Astrocyte of the spinal cord (primary cell): ENCODE measurements at regions not wholly inside any gene's neighbourhood (a gene's known extent, or its start where the extent isn't known, plus 50 kb on each side); places are given as distances from the start of the nearest gene placed in this dataset.

Source experiments
- DNase-seq: peaks from one replicate; pipeline ENCODE4 v3.0.0; 2011; ENCODE audit warnings: low read depth, low spot score
- H3K4me3 ChIP-seq: 2 replicates; pipeline ENCODE4 v1.5.1; 2011; ENCODE audit warnings: low read depth, mild to moderate bottlenecking, low read length, moderate library complexity
- CTCF ChIP-seq: IDR thresholded peaks from 2 replicates; pipeline ENCODE4 v1.5.1; 2012; ENCODE audit warnings: low read depth, mild to moderate bottlenecking, low read length, inconsistent platforms
- in situ Hi-C: cut with HindIII; loops from 2 replicates; pipeline ENCODE4 v1.10.0; 2017; ENCODE audit warnings: low sequenced_read_pairs

- TF ChIP-seq CTCF: no peak
- H3K4me3 ChIP-seq: no peak overlapping the region
- in situ Hi-C loops: no loop called here
- DNase-seq: no peak
These were observed 192.8 kb downstream of the HUNK start for GRCh38 chr21:32065654-32066053.

DNA sequence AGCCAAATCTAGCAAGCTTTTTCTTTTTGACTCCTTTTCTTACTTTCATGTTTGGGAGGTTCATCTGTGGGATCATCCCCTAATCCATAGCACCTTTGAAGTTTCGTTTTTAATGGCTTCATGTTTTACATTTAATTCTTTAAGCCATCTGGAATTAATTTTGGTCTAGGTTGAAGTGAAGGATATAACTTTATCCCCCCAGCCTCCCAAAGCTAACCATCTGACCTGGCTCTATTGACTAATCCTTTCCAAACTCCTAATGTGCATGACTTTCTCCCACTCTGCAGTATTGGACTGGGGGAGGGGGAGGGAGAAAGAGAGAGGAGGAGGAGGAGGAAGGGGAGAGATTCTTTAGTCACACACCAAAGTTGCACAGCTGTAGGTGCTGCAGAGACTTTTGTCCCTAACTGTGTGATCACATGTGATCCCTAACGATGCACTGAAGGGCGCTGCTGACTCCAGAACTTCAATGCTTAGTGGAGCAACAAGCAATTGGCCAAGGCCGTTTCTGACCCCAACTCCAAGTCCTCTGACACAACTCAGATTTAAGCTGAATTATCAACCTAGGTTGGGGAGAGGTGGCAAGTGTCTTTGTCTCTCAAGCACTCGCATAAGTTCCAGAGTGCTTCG lies 191.6 kb downstream of the HUNK start:
- TF ChIP-seq CTCF: no peak
- DNase-seq: no peak
- no peak overlapping the region for H3K4me3 ChIP-seq
- in situ Hi-C loops: no loop called here

- in situ Hi-C loops: no loop called here
- no peak for DNase-seq
- no peak overlapping the region for H3K4me3 ChIP-seq
- TF ChIP-seq CTCF: no peak
These were observed 189.9 kb downstream of the HUNK start for GRCh38 chr21:32062591-32063227.

GRCh38 chr21:32061729-32062128 lies 188.9 kb downstream of the HUNK start:
- no peak overlapping the region for H3K4me3 ChIP-seq
- no peak for TF ChIP-seq CTCF
- in situ Hi-C loops: no loop called here
- DNase-seq: no peak

DNA sequence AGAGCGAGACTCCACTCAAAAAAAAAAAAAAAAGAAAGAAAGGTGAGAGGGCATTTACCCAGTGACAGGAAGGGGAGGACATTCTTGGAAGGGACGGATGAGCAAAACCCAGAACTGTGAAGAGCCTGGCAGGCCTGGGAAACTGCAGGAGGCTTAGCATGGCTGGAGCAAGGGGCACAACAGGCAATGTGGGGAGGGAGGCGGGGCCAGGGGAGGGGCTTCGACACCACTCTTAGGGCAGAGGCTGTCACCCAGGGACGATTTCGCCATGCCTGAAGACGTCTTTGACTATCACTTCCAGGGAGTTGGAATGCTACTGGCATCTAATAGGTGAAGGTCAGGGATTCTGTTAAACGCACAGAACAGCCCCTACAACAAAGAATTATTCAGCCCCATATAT lies 184.0 kb downstream of the HUNK start:
- in situ Hi-C loops: no loop called here

DNA sequence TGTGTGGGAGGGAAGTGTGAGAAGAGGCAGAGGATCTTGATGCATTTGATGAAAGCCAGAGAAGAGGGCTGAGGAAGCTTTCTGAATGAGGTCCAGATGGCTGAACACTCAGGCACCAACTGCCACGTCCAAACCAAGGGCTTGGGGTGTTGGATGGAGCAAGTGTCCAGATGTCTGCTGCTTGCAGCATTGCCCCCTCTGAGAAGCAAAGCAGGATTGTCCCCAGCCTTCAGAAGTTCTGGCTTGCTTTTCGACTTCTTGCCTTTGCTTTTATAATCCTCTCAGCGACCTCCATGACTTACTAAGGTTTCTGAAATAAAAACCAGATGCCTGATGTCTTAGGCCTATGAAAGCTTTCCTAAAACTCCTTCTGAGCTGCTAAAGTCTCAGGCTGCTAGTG lies 182.5 kb downstream of the HUNK start:
- H3K4me3 ChIP-seq: no peak overlapping the region
- DNase-seq: no peak
- in situ Hi-C loops: no loop called here
- no peak for TF ChIP-seq CTCF

More for the DNA sequence above, 184.0 kb downstream of the HUNK start:
- TF ChIP-seq CTCF: no peak
- H3K4me3 ChIP-seq: no peak overlapping the region
- no peak for DNase-seq
